OCI-LY1 (cell line): ENCODE measurements at regions not wholly inside any gene's neighbourhood (a gene's known extent, or its start where the extent isn't known, plus 50 kb on each side); places are given as distances from the start of the nearest gene placed in this dataset.

ENCODE experiments used
- H2AFZ ChIP-seq: fragments of 200-600 bp; sonication (generic), shearing (Covaris generic); 2 replicates; pipeline ENCODE4 v1.6.0; 2014; ENCODE audit warnings: antibody characterized with exemption, mild to moderate bottlenecking, low read length
- H3F3A ChIP-seq: fragments of 200-600 bp; sonication (generic), shearing (Covaris generic); 2 replicates; pipeline ENCODE4 v1.6.0; 2014; ENCODE audit warnings: mild to moderate bottlenecking, antibody characterized with exemption, low read length, moderate library complexity; ENCODE audit not compliant: insufficient read depth
- H3K27ac ChIP-seq: fragments of 200-600 bp; sonication (generic); 2 replicates; pipeline ENCODE4 v1.5.1; 2014; ENCODE audit warnings: low read length, mixed run types, mild to moderate bottlenecking, low read depth; ENCODE audit not compliant: poor library complexity, severe bottlenecking
- H3K27me3 ChIP-seq: fragments of 200-600 bp; sonication (generic); 2 replicates; pipeline ENCODE4 v1.6.0; 2014; ENCODE audit warnings: antibody characterized with exemption, mild to moderate bottlenecking, low read length, moderate library complexity; ENCODE audit not compliant: insufficient read depth
- H3K36me3 ChIP-seq: fragments of 200-600 bp; sonication (generic); 2 replicates; pipeline ENCODE4 v1.6.1; 2014; ENCODE audit warnings: mild to moderate bottlenecking, antibody characterized with exemption, low read length, moderate library complexity, mixed read lengths; ENCODE audit not compliant: insufficient read depth
- H3K4me1 ChIP-seq: fragments of 200-600 bp; sonication (generic); 2 replicates; pipeline ENCODE4 v1.5.1; 2014; ENCODE audit warnings: mild to moderate bottlenecking, low read length, moderate library complexity; ENCODE audit not compliant: insufficient read depth, severe bottlenecking
- H3K4me2 ChIP-seq: fragments of 200-600 bp; sonication (generic), shearing (Covaris generic); 2 replicates; pipeline ENCODE4 v1.6.1; 2014; ENCODE audit warnings: low read length
- H3K4me3 ChIP-seq: fragments of 200-600 bp; sonication (generic); 2 replicates; pipeline ENCODE4 v1.5.1; 2014; ENCODE audit warnings: low read length, low read depth, mild to moderate bottlenecking, mixed read lengths; ENCODE audit not compliant: poor library complexity, severe bottlenecking
- H3K79me2 ChIP-seq: fragments of 200-600 bp; shearing (Covaris generic); 2 replicates; pipeline ENCODE4 v1.6.1; 2016; ENCODE audit warnings: mixed run types, low read length, mixed read lengths; ENCODE audit not compliant: insufficient read depth
- H3K9ac ChIP-seq: fragments of 200-600 bp; sonication (generic), shearing (Covaris generic); 2 replicates; pipeline ENCODE4 v1.6.1; 2014; ENCODE audit warnings: mild to moderate bottlenecking, low read length, mixed read lengths
- H3K9me2 ChIP-seq: fragments of 200-600 bp; sonication (generic), shearing (Covaris generic); 2 replicates; pipeline ENCODE4 v1.6.1; 2014; ENCODE audit warnings: low read depth, mild to moderate bottlenecking, low read length, mixed read lengths
- H3K9me3 ChIP-seq: fragments of 200-600 bp; shearing (Covaris generic); 2 replicates; pipeline ENCODE4 v1.6.1; 2014; ENCODE audit warnings: low read length, mixed read lengths
- H4K20me1 ChIP-seq: fragments of 200-600 bp; sonication (generic), shearing (Covaris generic); 2 replicates; pipeline ENCODE4 v1.6.0; 2016; ENCODE audit warnings: mild to moderate bottlenecking, low read length; ENCODE audit not compliant: insufficient read depth
- CTCF ChIP-seq: fragments of 200-600 bp; sonication (generic), shearing (Covaris generic); IDR thresholded peaks from 2 replicates; pipeline ENCODE4 v1.5.1; 2017; ENCODE audit warnings: mild to moderate bottlenecking, antibody characterized with exemption, low read length, moderate library complexity, mixed read lengths
- EZH2 ChIP-seq: fragments of 200-600 bp; sonication (generic), shearing (Covaris generic); IDR thresholded peaks from 2 replicates; pipeline ENCODE4 v1.8.0; 2017; ENCODE audit warnings: borderline replicate concordance, mixed run types, mild to moderate bottlenecking, antibody characterized with exemption, low read length, moderate library complexity, mixed read lengths

GRCh38 chr11:23540101-23540561 lies 679.9 kb upstream of the CCDC179 start:
- peak; percentile 66 for TF ChIP-seq CTCF
- TF ChIP-seq EZH2: no peak
- Histone ChIP-seq H3F3A (no peaks in the 10 kb centered on the region), H3K9me3 (no peaks in the 10 kb centered on the region), H3K27ac (no peak overlapping the region), H4K20me1 (no peaks in the 10 kb centered on the region), H3K79me2 (no peaks in the 10 kb centered on the region), H3K36me3 (no peaks in the 10 kb centered on the region), H2AFZ (no peak overlapping the region), H3K9ac (no peak overlapping the region), H3K4me1 (no peaks in the 10 kb centered on the region), H3K4me3 (no peak overlapping the region), H3K27me3 (no peaks in the 10 kb centered on the region), H3K4me2 (no peak overlapping the region), H3K9me2 (no peaks in the 10 kb centered on the region)

GRCh38 chr11:23542189-23542588 lies 681.9 kb upstream of the CCDC179 start:
- no peak overlapping the region for H3K4me2 ChIP-seq
- no peaks in the 10 kb centered on the region for H4K20me1 ChIP-seq
- H3K9ac ChIP-seq: no peak overlapping the region
- no peaks in the 10 kb centered on the region for H3K4me1 ChIP-seq
- no peaks in the 10 kb centered on the region for H3K9me3 ChIP-seq
- no peak overlapping the region for H2AFZ ChIP-seq
- no peak overlapping the region for H3K4me3 ChIP-seq
- H3K27ac ChIP-seq: no peak overlapping the region
- H3K79me2 ChIP-seq: no peaks in the 10 kb centered on the region
- H3K36me3 ChIP-seq: no peaks in the 10 kb centered on the region
- no peaks in the 10 kb centered on the region for H3K9me2 ChIP-seq
- no peak for TF ChIP-seq CTCF
- no peak for TF ChIP-seq EZH2
- H3F3A ChIP-seq: no peaks in the 10 kb centered on the region
- H3K27me3 ChIP-seq: no peaks in the 10 kb centered on the region

- Histone ChIP-seq H4K20me1 (no peaks in the 10 kb centered on the region), H3K9me3 (no peaks in the 10 kb centered on the region), H3K27me3 (no peaks in the 10 kb centered on the region), H3K36me3 (no peaks in the 10 kb centered on the region), H3K27ac (no peak overlapping the region), H3K9me2 (no peaks in the 10 kb centered on the region), H2AFZ (no peak overlapping the region), H3K9ac (no peak overlapping the region), H3F3A (no peaks in the 10 kb centered on the region), H3K79me2 (no peaks in the 10 kb centered on the region), H3K4me3 (no peak overlapping the region), H3K4me2 (no peak overlapping the region), H3K4me1 (no peaks in the 10 kb centered on the region)
- TF ChIP-seq EZH2: no peak
- TF ChIP-seq CTCF: no peak
Observed at GRCh38 chr11:23542816-23543215, 682.5 kb upstream of the CCDC179 start.
